GM18858 (cell line): ENCODE measurements at regions not wholly inside any gene's neighbourhood (a gene's known extent, or its start where the extent isn't known, plus 50 kb on each side); places are given as distances from the start of the nearest gene placed in this dataset.

Source experiments
- ATAC-seq: cut with Tn5 transposase; IDR thresholded peaks from one replicate; pipeline ENCODE4 v1.9.1; 2021; ENCODE audit not compliant: unreplicated experiment

DNA sequence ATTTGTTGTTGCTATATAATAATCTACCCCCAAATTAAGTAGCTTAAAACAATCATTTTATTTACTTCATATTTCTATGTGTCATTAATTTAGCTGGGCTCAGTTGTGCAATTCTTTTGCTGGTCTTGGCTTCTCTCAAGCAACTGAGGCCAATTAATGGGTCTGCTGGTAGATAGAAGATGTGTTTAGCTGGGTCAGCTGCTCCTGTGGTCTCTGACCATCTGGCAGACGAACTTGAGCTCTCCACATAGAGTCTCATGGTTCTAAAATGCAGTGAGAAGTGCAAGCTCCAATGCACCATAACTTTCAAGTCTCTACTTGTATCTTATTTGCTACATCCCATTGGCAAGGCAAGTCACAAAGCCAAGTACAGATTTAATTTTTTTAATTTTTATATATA, 515.6 kb downstream of the ZIC1 start:
- ATAC-seq: no peak

DNA sequence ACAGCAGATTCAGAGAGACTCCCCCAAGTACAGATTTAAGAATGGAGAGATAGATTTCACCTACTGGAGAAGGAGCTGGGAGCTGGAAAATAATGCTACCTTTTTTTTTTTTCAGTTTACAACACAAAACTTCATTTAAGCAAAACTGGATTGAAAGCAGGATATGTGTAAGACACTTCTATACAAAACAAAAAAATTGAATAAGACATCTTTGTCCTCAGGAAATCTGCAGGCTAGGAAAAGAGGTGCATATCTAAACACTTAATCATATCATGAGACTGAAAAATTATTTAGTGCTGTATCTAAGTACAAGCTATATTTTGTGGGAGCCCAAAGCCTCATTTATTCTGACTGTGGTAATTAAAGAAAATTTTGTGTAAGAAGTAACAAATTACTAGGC, 516.1 kb downstream of the ZIC1 start:
- no peak for ATAC-seq

DNA sequence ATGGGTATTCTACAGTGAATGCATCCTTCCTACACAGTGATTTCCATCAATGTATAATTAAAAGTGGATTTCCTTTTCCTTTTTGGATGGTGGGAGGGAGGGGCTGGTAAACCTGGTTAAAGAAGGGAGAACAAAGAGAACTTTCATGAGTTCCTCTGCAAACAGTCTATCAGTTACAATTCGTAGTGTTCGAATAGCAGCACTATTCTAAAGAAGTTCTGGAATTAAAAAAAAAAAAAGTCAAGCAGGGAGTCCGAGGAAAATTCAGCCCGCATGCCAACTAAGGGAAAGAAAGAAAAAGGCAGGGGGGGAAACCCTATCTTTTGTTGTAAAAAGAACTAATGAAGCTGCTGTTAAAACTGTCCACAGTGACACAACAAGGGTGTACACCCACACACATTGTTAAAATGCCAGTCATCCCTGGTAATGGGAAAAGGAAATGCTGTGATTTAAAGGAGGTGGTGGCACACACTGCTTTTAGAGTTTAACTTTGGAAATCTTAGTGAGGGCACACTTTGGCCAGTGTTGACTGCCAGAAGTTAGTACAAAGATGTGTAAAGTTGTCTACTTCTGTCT, 521.2 kb downstream of the ZIC1 start:
- ATAC-seq: no peak

DNA sequence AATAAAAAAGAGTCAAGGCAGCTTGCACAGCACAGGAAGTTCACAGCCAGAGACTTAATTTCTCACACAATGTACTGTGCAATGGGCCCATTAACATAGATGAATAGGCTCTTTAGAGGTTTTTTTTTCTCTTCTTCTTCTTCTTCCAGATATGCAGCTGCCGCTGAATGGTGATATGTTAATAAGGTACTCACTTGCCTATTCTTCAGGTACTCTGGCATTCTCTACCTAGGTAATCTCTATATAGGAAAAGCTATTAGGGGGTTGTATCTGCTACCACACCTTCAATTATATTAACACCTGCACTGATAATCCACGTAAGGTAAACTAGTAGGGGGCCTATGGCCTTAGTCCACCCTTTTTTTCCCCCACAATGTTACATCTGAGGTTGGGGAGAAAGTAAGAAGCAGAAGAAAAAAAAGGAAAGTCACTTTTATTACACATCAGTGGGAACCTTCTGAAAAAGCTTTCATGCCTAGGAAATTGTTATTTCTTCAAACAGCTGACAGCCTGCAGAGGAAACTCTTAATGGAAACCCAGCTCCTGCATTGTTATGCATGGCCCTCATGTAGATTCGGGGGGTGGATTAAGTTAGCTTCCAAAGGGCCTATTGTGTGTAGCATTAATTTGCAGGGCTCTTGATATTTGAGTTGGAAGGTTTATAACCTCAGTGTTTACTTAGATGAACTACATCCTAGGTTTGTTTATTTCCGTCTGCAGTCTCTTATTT, 525.5 kb downstream of the ZIC1 start:
- ATAC-seq: no peak

DNA sequence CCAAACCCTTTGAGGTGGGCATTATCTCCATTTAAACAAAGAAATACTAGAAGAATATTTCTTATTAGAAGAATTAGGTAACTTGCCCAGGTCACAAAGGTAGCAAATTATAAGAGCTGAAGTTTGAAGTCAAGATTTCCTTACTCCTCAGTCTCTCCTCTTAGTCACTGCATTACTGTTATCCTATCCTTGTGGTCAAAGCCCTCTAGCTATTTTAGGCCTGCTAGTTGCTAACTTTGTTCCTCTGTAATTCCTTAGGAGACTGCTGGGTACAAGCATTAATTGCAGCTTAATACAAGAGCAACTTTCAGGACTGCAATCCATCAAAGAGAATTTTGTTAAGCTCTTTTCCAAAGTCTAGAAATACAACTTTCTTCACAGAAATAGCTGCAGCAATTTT, 528.2 kb downstream of the ZIC1 start:
- ATAC-seq: no peak

DNA sequence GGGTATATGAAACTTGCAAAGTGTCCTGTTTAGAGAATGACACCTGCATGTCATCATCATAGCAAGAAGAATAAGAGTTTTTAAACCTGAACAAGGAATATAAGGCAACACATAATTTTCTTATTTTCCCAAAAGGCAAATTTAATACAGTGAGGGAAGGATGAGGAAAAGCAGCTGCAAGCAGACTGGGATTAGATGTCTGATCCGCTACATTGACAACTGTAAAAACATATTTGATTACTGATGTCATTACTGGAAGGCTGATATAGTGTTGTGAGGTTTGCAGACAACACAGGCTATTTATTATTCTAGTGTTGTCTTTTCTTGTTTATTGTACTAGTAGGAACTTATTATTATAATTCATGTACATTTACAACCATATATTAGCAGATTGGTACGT, 528.7 kb downstream of the ZIC1 start:
- ATAC-seq: no peak

DNA sequence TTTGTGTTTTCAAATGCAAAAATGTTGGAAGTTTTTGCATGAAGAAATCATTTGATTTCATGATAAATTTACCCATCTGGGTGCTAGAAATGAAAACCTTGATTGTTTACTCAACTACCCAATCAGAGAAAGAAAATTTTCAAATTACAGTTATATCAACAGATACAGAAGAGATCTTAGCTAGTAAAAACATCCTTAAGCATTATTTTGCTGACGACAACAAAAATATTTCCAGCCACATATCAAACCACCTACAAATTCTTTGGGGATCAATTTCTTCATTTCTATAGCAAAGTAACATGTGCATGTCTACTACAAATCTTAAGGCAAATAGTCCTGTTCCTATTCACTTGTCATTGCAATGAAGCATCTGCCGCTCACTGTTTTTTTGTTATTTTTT, 530.3 kb downstream of the ZIC1 start:
- no peak for ATAC-seq

DNA sequence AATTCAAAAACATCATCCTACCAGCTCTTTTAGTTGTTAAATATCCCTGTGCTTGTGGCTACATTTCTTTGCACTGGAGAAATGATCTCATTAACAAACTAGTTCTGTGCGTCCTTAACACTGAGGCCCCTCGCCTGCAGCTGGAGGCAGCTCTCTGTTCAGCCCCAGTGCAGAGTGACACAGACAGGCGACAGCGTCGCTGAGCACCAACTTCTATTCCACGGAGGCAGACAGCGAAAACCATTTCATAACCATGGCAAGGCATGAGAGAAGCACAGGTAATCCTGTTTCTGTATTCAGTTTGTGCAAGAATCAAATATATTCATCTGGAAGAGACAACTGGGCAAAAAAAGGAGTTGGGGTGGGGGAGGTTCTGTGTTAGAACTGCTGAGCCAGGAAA, 530.7 kb downstream of the ZIC1 start:
- ATAC-seq: no peak

DNA sequence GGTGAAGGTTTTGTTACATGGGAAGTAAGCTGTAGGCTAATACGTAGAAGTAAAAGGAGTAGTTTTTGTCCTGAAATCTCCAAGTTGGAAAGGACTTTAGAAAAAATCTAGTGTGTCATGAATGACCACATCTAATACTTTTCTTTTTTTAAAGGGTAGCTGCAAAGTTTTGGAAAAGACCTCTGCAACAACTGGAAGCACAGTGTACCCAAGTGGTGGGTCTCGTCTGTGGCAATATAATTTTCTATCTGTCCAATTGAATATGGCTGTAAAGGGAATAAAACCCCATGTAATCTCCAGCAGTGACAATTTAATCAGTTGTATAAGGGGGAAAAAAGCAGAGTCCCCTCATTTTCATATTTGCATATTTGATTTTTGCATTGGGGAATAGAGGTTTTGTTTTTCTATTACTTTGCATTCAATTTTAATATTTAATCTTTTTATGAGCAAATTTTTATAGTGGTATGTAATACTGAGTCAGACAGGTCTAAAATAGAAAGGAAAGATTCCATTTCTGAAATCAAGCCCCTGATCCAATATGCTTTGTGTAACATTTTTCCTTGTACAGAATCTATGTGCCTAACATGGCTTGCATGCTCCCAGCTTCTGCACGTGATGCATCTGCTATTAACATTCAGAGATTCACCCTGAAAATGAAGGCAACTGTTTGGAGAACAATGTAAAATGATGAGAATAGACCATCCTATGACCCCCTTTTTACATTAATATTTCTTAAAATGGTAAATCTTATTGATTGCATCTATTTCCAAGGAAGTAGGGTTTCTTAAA, 531.4 kb downstream of the ZIC1 start:
- ATAC-seq: no peak

DNA sequence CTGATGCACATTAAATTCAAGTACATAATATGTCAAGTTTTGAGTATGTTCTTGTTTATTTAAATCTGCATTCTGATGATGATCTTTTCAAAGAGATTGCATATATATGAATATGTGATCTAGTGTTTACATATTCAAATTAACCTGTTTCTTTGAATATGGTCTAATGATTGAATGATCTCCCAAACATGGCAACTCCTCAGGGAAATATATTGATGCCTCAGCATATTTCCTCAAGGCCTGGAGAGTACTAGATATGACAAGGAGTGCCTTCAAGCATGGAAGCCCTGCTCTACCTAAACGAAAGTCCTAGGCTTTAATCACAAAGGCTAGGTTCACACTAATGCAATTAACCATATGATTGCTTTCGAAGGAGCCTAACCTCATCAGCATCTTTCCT, 532.8 kb downstream of the ZIC1 start:
- no peak for ATAC-seq

DNA sequence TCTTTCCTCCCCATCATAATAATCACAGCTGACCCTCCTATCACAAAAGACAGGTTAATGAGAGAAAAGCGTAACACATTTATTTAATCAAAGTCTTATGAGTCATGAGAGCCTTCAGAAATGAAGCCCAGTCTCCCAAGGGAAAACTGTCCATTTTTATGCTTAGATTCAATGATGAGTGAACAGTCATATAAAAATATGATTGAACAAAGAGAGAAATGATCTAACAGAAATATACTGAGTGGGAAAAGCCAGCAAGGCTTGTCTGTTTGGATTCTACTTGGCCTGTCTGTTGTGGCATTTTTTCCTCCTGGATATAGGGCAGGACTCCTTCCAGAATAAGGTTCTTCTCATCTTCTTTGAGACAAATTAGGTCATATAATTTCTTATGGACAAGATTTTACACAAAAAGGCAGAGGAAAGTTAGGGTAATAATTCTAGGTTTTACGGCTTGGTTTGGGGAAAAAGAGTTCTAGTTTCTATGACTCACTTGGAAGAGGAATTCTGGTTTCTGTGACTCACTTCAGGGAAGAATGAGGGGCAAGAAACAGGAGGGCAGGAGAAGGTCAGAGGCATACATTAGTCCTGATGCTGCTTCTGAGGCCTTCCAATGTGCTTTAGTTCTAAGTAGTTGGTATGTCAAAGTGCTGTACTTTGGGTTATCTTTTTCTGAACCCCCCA, 534.2 kb downstream of the ZIC1 start:
- no peak for ATAC-seq

DNA sequence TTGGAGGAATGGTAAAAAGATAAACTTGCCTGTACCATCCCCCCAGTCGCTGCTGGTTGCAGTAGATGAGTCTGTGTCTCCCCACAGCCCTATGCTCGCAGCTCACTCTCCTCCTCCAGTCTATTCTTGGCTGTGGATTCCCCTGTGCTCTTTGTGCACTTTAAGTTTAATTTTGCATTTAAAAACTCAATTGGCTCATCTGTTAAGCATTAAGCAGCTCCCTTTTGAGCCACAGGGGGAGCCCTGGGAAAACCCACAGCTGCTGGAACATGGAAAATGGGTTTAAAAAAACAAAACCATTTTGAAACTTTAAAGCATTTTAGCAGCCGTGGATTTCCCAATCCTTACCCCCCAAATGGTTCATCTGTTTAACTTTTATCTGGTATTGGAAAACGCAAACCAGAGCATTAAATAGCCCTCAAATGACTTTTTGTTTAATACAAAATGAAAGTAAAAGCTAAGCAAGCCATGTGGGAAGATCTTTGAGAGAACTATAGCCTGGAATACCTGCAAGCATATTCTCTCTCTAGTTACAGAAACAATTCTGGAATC, 536.9 kb downstream of the ZIC1 start:
- ATAC-seq: peak; percentile 54

DNA sequence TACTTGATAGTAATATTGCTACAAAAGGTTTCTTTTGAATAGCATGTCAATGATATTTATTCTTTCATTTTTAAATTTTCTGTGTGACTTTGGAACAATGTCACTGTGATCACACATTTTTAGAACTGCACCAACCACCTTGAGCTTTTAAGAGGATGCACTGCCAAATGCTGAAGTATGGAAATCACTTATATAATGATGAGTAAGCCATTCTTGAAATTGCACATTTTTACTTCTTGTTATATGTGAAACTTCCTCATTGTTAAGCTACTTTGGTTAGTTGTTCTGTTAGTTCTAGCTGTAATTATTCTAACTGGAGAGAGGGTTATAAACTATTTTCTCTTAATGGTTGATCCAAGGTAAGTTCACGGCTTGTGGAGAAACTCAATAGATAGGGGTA, 547.5 kb downstream of the ZIC1 start:
- no peak for ATAC-seq

DNA sequence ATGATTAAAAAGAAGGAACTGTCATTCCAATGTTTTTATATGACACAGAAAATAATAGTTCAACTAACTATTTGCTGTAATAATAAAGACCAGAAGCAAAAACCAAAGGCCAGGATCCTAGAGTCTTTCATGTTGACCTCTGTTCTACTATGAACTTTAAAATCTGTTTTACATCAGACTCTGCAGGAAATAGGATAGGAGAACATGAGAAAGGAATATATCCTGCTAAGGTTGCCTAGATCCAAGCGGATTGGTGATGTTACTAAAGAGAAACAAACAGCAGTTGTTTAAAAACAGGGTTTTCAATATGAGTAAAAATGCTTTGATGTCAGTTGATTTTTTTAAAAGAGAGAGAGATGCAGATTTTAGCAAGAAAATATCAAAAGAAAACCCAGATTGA, 549.6 kb downstream of the ZIC1 start:
- no peak for ATAC-seq

DNA sequence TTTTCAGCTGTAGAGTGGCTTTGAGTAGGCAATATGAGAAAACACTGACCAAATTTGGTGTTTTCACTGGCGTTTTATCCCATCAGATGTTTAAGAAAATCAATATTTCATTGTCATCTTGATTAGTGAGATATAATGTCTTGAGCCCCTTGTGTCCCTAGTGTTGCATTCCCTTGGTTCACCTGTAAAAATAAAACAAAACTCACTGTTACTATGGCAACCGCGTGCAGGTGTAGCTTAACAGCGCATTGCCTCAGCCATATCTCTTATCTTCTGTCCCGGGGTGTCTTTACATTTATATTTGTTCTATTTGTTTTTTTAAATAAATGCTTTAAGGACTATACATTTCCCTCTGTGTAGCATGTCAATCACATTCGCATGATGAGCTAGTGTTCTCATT, 551.6 kb downstream of the ZIC1 start:
- no peak for ATAC-seq

DNA sequence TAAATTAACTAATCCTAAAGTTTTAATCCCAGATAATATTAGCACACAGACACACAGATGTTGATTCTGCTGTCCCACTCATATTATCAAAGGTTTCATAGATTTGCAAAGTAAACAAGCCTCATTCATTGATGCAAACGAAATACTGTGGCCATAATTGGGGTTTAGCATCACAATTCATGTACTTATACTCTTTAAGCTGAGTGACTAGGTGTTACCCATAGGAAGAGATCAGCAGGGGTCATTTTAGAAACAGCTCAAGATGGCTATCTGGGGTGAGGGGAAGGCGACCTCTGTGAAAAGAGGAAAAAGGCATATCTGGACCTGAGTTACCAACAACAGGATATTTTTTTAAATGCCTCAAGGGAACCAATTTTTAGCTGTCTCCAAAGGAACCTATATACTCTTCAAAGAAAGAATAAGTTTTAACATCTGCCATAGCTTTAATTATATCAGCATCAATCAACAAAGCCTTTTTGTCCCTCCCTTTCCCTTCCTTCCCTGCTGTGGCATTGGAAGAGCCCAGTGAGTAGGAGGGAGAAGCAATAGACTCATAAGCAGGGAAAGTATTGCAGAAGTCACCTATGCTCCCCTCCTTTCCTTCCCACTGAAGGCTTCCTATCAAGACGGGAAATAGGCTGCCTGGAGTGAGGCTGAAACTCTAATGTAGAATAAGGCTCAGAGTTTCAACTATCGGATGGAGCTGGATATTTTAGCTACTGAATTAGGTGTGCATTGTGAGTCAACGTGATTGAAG, 553.4 kb downstream of the ZIC1 start:
- ATAC-seq: no peak

DNA sequence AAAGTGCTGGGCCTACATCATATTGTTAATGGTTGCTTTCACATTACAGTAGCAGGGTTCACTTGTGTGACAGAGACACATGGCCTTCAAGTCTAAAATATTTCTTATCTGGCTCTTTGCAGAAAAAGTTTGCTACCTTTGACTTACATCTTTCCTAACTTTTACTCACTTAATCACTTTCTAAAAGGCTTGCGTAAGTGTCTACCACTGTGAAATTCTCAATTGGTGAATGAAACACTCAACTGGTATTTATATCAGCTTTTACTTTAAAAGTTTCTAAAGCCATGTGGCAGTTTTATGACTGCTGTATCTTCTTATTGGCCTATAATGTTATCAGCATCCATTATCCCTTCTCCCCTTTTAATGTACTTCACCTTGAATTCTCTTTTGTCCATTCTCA, 554.5 kb downstream of the ZIC1 start:
- ATAC-seq: no peak

DNA sequence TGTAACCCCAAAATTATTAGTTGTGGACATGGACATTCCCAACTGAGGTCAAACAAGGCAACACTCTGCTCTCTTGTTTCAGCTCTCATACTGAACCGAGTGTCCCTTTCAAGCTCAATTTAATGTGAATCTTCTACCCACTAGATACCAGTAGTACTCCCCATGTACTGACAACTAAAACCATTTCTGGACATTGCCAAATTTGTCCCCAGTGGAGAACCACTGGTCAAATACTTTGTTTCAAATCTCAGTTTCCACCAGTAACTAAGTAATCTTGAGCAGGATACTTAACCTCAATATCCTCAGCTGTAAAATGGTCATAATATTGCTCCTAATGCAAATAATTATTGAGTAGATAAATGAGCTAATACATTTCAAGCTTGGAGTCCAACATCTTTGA, 566.0 kb downstream of the ZIC1 start:
- no peak for ATAC-seq

DNA sequence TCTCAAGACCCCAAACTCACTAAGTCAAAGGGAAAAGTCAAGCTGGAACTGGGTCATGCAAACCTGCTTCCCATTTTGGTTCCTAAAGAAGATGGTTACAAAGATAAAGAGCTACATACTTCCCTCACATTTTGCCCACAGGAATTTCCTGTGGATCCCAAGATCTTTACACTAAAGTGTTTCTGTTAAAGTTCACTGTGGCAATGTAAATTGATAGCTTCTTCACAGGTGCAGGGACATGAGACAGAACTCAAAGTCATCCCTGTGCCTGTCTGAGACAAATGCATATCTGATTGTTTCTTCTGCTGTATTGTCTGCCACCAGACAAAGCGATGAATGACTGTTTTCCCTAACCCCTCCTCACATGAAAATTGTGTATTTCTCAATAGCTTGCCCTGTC, 567.8 kb downstream of the ZIC1 start:
- no peak for ATAC-seq

DNA sequence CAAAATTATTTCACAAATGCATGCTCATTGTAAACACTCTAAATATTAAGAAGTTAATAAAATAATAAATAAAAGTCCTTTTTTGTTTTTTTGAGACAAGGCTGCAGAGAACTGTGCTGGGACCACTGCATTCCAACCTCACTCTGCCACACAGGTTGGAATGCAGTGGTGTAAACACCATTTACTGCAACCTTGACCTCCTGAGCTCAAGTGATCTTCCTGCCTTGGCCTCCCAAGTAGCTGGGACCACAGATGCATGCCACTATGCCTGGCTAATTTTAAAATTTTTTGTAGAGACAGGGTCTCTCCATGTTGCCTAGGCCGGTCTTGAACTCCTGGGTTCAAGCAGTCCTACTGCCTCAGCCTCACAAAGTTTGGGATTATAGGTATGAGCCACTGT, 578.4 kb downstream of the ZIC1 start:
- no peak for ATAC-seq

DNA sequence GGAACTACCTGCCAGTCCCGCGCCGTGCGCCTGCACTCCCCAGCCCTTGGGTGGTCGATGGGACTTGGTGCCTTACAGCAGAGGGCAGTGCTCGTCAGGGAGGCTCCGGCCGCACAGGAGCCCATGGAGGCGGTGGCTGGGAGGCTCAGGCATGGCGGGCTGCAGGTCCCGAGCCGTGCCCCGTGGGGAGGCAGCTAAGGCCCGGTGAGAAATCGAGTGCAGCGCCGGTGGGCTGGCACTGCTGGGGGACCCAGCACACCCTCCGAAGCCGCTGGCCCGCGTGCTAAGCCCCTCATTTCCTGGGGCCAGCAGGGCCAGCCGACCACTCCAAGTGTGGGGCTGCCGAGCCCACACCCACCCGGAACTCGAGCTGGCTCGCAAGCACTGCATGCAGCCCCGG, 580.2 kb downstream of the ZIC1 start:
- no peak for ATAC-seq
